ENCODE measurements at regions not wholly inside any gene's neighbourhood (a gene's known extent, or its start where the extent isn't known, plus 50 kb on each side); places are given as distances from the start of the nearest gene placed in this dataset.

GRCh38 chr11:122509899-122510298 lies 145.6 kb upstream of the UBASH3B start:
- Histone ChIP-seq H3K27me3 (ENCODE audit: insufficient read depth, low read length) (no peaks in the 10 kb centered on the region), H3K27ac (ENCODE audit: low read depth, low read length) (no peak overlapping the region)
- CTCF ChIA-PET, result no interaction called here

DNA sequence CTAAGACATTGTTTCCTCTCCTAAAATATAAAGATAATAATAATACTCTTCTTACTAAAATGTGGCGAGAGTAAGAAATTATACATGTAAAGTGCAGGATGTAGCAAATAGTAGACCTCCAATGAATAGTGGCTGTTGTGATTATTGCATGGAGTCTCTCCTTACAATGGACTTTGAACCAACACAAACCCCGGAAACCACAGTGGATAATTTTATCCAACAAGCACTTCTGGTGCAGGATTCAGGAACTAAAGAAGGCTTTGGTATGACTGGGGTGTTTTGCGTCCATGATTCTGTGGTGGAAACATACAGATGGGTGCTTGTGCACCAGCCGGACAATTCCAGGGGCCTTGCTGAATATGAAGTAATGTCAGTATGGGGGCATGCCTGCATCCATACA lies 146.4 kb upstream of the UBASH3B start:
- no peak for DNase-seq (ENCODE audit: low read depth, low spot score)
- RAD21 ChIA-PET (ENCODE audit: low non-redundant PET in 1 of 2, low total read pairs in 2 of 2, uncharacterized antibody in 2 of 2, unreplicated experiment in 2 of 2), result no interaction called here

More at GRCh38 chr11:122509899-122510298, 145.6 kb upstream of the UBASH3B start:
- no peak for DNase-seq (ENCODE audit: low read depth, low spot score)
- ChIA-PET RAD21 (ENCODE audit: low non-redundant PET in 1 of 2, low total read pairs in 2 of 2, uncharacterized antibody in 2 of 2, unreplicated experiment in 2 of 2) (no interaction called here), POLR2A (no interaction called here)
- H2AFZ ChIP-seq (ENCODE audit: low read depth, low read length, poor library complexity, severe bottlenecking), result no peak overlapping the region
- no peaks in the 10 kb centered on the region for H3K36me3 ChIP-seq (ENCODE audit: control insufficient read depth in 1 of 2, insufficient read depth in 2 of 2, low read length in 2 of 2)
- H3K9ac ChIP-seq (ENCODE audit: low read length), result no peak overlapping the region
- no peaks in the 10 kb centered on the region for H3K79me2 ChIP-seq (ENCODE audit: insufficient read depth, low read length)
- no peaks in the 10 kb centered on the region for H3K9me3 ChIP-seq (ENCODE audit: control insufficient read depth in 1 of 2, insufficient read depth in 1 of 2, low read depth in 1 of 2, low read length in 2 of 2)
- no peaks in the 10 kb centered on the region for H4K20me1 ChIP-seq (ENCODE audit: insufficient read depth)
- no peak overlapping the region for H3K4me3 ChIP-seq (replicated peaks in 1 of 2; ENCODE audit: low read depth in 1 of 2, low read length in 2 of 2)
- H3K9me2 ChIP-seq (ENCODE audit: insufficient read depth), result no peaks in the 10 kb centered on the region
- H3K4me2 ChIP-seq (ENCODE audit: low read length), result no peak overlapping the region
- ATAC-seq, result no peak
- no TSS peak for BruUV-seq (replicated peaks)
- intact Hi-C loops (cut with micrococcal nuclease), result loop anchor here (10.0 kb wide), 1 partner anchor 405 kb away; no protein-coding TSS in a partner anchor
- no peak for TF ChIP-seq SP1 (IDR thresholded peaks at IDR 0.05; ENCODE audit: low read depth)
- TF ChIP-seq FOSL1 (IDR thresholded peaks at IDR 0.05; ENCODE audit: low read depth), result no peak
- TF ChIP-seq RAD21 (IDR thresholded peaks at IDR 0.05; ENCODE audit: low read depth), result no peak
- no peak for TF ChIP-seq ZNF274 (IDR thresholded peaks at IDR 0.05; ENCODE audit: low read depth, low read length)
- TF ChIP-seq JUND (IDR thresholded peaks at IDR 0.05), result no peak
- peaks cover 0 to 3% of the 10 kb centered on the region in 2 experiments; a peak in 3 of 4 replicates for H3K4me1 ChIP-seq (ENCODE audit: control insufficient read depth in 1 of 2, insufficient read depth in 2 of 2, low read length in 2 of 2)

More for the DNA sequence above, 146.4 kb upstream of the UBASH3B start:
- Histone ChIP-seq H3K9me3 (ENCODE audit: control insufficient read depth in 1 of 2, insufficient read depth in 1 of 2, low read depth in 1 of 2, low read length in 2 of 2) (no peaks in the 10 kb centered on the region), H3K9ac (ENCODE audit: low read length) (no peak overlapping the region), H3K4me1 (ENCODE audit: control insufficient read depth in 1 of 2, insufficient read depth in 2 of 2, low read length in 2 of 2) (peaks cover 0 to 3% of the 10 kb centered on the region in 2 experiments; a peak in 3 of 4 replicates), H3K9me2 (ENCODE audit: insufficient read depth) (no peaks in the 10 kb centered on the region), H3K27me3 (ENCODE audit: insufficient read depth, low read length) (no peaks in the 10 kb centered on the region), H2AFZ (ENCODE audit: low read depth, low read length, poor library complexity, severe bottlenecking) (no peak overlapping the region), H3K4me2 (ENCODE audit: low read length) (no peak overlapping the region), H3K27ac (ENCODE audit: low read depth, low read length) (no peak overlapping the region), H3K36me3 (ENCODE audit: control insufficient read depth in 1 of 2, insufficient read depth in 2 of 2, low read length in 2 of 2) (no peaks in the 10 kb centered on the region), H3K4me3 (replicated peaks in 1 of 2; ENCODE audit: low read depth in 1 of 2, low read length in 2 of 2) (no peak overlapping the region), H4K20me1 (ENCODE audit: insufficient read depth) (no peaks in the 10 kb centered on the region), H3K79me2 (ENCODE audit: insufficient read depth, low read length) (no peaks in the 10 kb centered on the region)
- CTCF ChIA-PET, result interaction anchor here (1.3 kb wide), 1 partner anchor 294 kb away, joined by 3 read pairs; no protein-coding TSS in a partner anchor
- intact Hi-C loops (cut with micrococcal nuclease), result loop anchor here (10.0 kb wide), 1 partner anchor 404 kb away; no protein-coding TSS in a partner anchor
- ATAC-seq, result no peak
- BruUV-seq (replicated peaks), result no TSS peak
- TF ChIP-seq SP1 (IDR thresholded peaks at IDR 0.05; ENCODE audit: low read depth) (no peak), TCF7L2 (IDR thresholded peaks at IDR 0.05; ENCODE audit: borderline replicate concordance, extremely low read depth, insufficient read depth, insufficient read length) (no peak), EGR1 (IDR thresholded peaks at IDR 0.05; ENCODE audit: low read depth) (no peak), CEBPB (IDR thresholded peaks at IDR 0.05; ENCODE audit: low read depth) (no peak), SRF (IDR thresholded peaks at IDR 0.05; ENCODE audit: low read depth) (no peak), SIN3A (IDR thresholded peaks at IDR 0.05; ENCODE audit: low read depth) (no peak), EZH2 (IDR thresholded peaks at IDR 0.05) (no peak), RAD21 (IDR thresholded peaks at IDR 0.05; ENCODE audit: low read depth) (no peak), ZFX (IDR thresholded peaks at IDR 0.05) (no peak), ELF1 (IDR thresholded peaks at IDR 0.05; ENCODE audit: borderline replicate concordance, low read depth) (no peak), MAX (IDR thresholded peaks at IDR 0.05) (no peak), EZH2phosphoT487 (IDR thresholded peaks at IDR 0.05; ENCODE audit: borderline replicate concordance) (no peak), ZNF274 (IDR thresholded peaks at IDR 0.05; ENCODE audit: low read depth, low read length) (no peak), POLR2AphosphoS5 (IDR thresholded peaks at IDR 0.05; ENCODE audit: low read depth, low read length) (no peak)
- TF ChIP-seq, protein P1, sequence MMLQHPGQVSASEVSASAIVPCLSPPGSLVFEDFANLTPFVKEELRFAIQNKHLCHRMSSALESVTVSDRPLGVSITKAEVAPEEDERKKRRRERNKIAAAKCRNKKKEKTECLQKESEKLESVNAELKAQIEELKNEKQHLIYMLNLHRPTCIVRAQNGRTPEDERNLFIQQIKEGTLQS (IDR thresholded peaks at IDR 0.05), result no peak
- TF ChIP-seq, protein P2, sequence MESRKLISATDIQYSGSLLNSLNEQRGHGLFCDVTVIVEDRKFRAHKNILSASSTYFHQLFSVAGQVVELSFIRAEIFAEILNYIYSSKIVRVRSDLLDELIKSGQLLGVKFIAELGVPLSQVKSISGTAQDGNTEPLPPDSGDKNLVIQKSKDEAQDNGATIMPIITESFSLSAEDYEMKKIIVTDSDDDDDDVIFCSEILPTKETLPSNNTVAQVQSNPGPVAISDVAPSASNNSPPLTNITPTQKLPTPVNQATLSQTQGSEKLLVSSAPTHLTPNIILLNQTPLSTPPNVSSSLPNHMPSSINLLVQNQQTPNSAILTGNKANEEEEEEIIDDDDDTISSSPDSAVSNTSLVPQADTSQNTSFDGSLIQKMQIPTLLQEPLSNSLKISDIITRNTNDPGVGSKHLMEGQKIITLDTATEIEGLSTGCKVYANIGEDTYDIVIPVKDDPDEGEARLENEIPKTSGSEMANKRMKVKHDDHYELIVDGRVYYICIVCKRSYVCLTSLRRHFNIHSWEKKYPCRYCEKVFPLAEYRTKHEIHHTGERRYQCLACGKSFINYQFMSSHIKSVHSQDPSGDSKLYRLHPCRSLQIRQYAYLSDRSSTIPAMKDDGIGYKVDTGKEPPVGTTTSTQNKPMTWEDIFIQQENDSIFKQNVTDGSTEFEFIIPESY (IDR thresholded peaks at IDR 0.05; ENCODE audit: extremely low read depth, insufficient replicate concordance, low read length), result no peak
- POLR2A ChIA-PET, result no interaction called here

Data from HCT116 (cell line).